ENCODE measurements at regions not wholly inside any gene's neighbourhood (a gene's known extent, or its start where the extent isn't known, plus 50 kb on each side); places are given as distances from the start of the nearest gene placed in this dataset.
"Not testable (repeated sequence)": the region's sequence is repeated elsewhere in the genome, so short reads cannot be mapped to it uniquely, and the experiment has no call there.

GRCh38 chr12:111143271-111143670 is 222.9 kb upstream of the MYL2 start:
- DNase-seq (ENCODE audit: extremely low read depth in 1 of 11, low read depth in 9 of 11, low spot score in 4 of 11): no peak

GRCh38 chr12:111141205-111141604 is 220.8 kb upstream of the MYL2 start:
- no peak for DNase-seq (ENCODE audit: extremely low read depth in 1 of 11, low read depth in 9 of 11, low spot score in 4 of 11)

- DNase-seq (ENCODE audit: extremely low read depth in 1 of 11, low read depth in 9 of 11, low spot score in 4 of 11): no peak
Observed at GRCh38 chr12:111138016-111138415, 217.6 kb upstream of the MYL2 start.

GRCh38 chr12:111135293-111135832 is 215.0 kb upstream of the MYL2 start:
- no peak for DNase-seq (ENCODE audit: extremely low read depth in 1 of 11, low read depth in 9 of 11, low spot score in 4 of 11)

- no peak for DNase-seq (ENCODE audit: extremely low read depth in 1 of 11, low read depth in 9 of 11, low spot score in 4 of 11)
Observed at GRCh38 chr12:111130336-111130735, 210.0 kb upstream of the MYL2 start.

GRCh38 chr12:111129149-111129767 is 208.9 kb upstream of the MYL2 start:
- DNase-seq (ENCODE audit: extremely low read depth in 1 of 11, low read depth in 9 of 11, low spot score in 4 of 11): no peak

GRCh38 chr12:111126331-111126730 is 206.0 kb upstream of the MYL2 start:
- DNase-seq (ENCODE audit: extremely low read depth in 1 of 11, low read depth in 9 of 11, low spot score in 4 of 11): no peak

GRCh38 chr12:111124183-111124582 is 203.8 kb upstream of the MYL2 start:
- DNase-seq (ENCODE audit: extremely low read depth in 1 of 11, low read depth in 9 of 11, low spot score in 4 of 11): no peak

GRCh38 chr12:111123390-111123789 is 203.0 kb upstream of the MYL2 start:
- no peak for DNase-seq (ENCODE audit: extremely low read depth in 1 of 11, low read depth in 9 of 11, low spot score in 4 of 11)

- peak in 6 of 11 donors; percentile 20 to 65 (median 49) for DNase-seq (ENCODE audit: extremely low read depth in 1 of 11, low read depth in 9 of 11, low spot score in 4 of 11)
Observed at GRCh38 chr12:111122458-111122878, 202.1 kb upstream of the MYL2 start.

- peak in 3 of 11 donors; percentile 15 to 38 (median 28) for DNase-seq (ENCODE audit: extremely low read depth in 1 of 11, low read depth in 9 of 11, low spot score in 4 of 11)
Observed at GRCh38 chr12:111121840-111122239, 201.5 kb upstream of the MYL2 start.

GRCh38 chr12:111120578-111120977 is 200.2 kb upstream of the MYL2 start:
- DNase-seq (ENCODE audit: extremely low read depth in 1 of 11, low read depth in 9 of 11, low spot score in 4 of 11): no peak

- DNase-seq (ENCODE audit: extremely low read depth in 1 of 11, low read depth in 9 of 11, low spot score in 4 of 11): no peak
Observed at GRCh38 chr12:111117017-111117416, 196.6 kb upstream of the MYL2 start.

- DNase-seq (ENCODE audit: extremely low read depth in 1 of 11, low read depth in 9 of 11, low spot score in 4 of 11): not testable (repeated sequence)
Observed at GRCh38 chr12:111113313-111113712, 192.9 kb upstream of the MYL2 start.

- no peak for DNase-seq (ENCODE audit: extremely low read depth in 1 of 11, low read depth in 9 of 11, low spot score in 4 of 11)
Observed at GRCh38 chr12:111112311-111113098, 192.1 kb upstream of the MYL2 start.

- DNase-seq (ENCODE audit: extremely low read depth in 1 of 11, low read depth in 9 of 11, low spot score in 4 of 11): no peak
Observed at GRCh38 chr12:111111681-111112080, 191.3 kb upstream of the MYL2 start.

GRCh38 chr12:111110556-111110955 is 190.2 kb upstream of the MYL2 start:
- no peak for DNase-seq (ENCODE audit: extremely low read depth in 1 of 11, low read depth in 9 of 11, low spot score in 4 of 11)

GRCh38 chr12:111108726-111109125 is 188.3 kb upstream of the MYL2 start:
- DNase-seq (ENCODE audit: extremely low read depth in 1 of 11, low read depth in 9 of 11, low spot score in 4 of 11): no peak

GRCh38 chr12:111107392-111108178 is 187.2 kb upstream of the MYL2 start:
- DNase-seq (ENCODE audit: extremely low read depth in 1 of 11, low read depth in 9 of 11, low spot score in 4 of 11): no peak

GRCh38 chr12:111105294-111105693 is 184.9 kb upstream of the MYL2 start:
- no peak for DNase-seq (ENCODE audit: extremely low read depth in 1 of 11, low read depth in 9 of 11, low spot score in 4 of 11)
